SH-SY5Y (cell line): ENCODE measurements at regions not wholly inside any gene's neighbourhood (a gene's known extent, or its start where the extent isn't known, plus 50 kb on each side); places are given as distances from the start of the nearest gene placed in this dataset.

ENCODE experiments used
- GATA2 ChIP-seq: IDR thresholded peaks from 2 replicates; pipeline ENCODE4 v1.6.1; 2011; ENCODE audit warnings: mild to moderate bottlenecking, low read depth, low read length
- GATA3 ChIP-seq: IDR thresholded peaks from 2 replicates; pipeline ENCODE4 v1.6.1; 2011; ENCODE audit warnings: low read depth, mild to moderate bottlenecking, low read length, moderate library complexity

DNA sequence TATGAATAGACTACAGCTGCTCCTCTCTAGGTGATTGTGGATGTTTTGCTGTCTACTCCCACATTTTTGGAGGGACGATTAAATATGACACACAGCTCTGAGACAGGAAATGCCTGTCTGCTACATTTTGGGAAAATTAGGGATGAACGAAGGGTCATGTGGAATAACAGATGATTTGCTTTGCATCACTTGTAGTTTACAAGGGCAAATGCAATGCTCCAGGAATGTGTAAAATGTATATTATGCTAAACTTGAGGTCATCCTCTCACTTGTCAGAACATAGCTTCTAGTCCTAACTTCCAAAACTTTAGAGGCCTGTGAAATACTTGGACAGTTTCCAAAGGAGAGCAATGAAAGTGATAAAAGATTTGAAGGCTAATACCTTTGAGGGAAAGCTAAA, 284.2 kb upstream of the DACH1 start:
- no peak for TF ChIP-seq GATA3
- TF ChIP-seq GATA2, result no peak
